ENCODE measurements at regions not wholly inside any gene's neighbourhood (a gene's known extent, or its start where the extent isn't known, plus 50 kb on each side); places are given as distances from the start of the nearest gene placed in this dataset.

GRCh38 chr4:180219080-180219479, 2024.1 kb upstream of the TENM3 start:
- ChIA-PET POLR2A (interaction anchor here in 1 of 2 donors (0.5 kb wide), 1 partner anchor 23 kb away, joined by 3 read pairs; no protein-coding TSS in a partner anchor), CTCF (no interaction called here)
- 92% methylated on average over 2 of the region's 3 CpGs for WGBS (ENCODE audit: insufficient coverage)
- Mint-ChIP-seq H3K9me3 (peaks cover 13 to 19% (median 19%) of the 10 kb centered on the region in 3 donors), H3K4me1 (no peaks in the 10 kb centered on the region), H3K27ac (no peak overlapping the region), H3K36me3 (no peaks in the 10 kb centered on the region), H3K4me3 (no peak overlapping the region), H3K27me3 (no peaks in the 10 kb centered on the region)
- Histone ChIP-seq H3K27me3 (replicated peaks in 1 of 2; ENCODE audit: control insufficient read depth in 2 of 2, extremely low read depth in 1 of 2, insufficient read depth in 2 of 2, low read length in 1 of 2) (peaks cover 0 to 2% of the 10 kb centered on the region in 2 experiments), H3K27ac (ENCODE audit: low read length) (no peak overlapping the region), H3K9me3 (no peaks in the 10 kb centered on the region), H3K36me3 (ENCODE audit: control insufficient read depth in 2 of 2, extremely low read depth in 1 of 2, insufficient read depth in 1 of 2, low read length in 1 of 2) (no peaks in the 10 kb centered on the region), H3K4me1 (ENCODE audit: control insufficient read depth in 1 of 2, extremely low read depth in 1 of 2, insufficient read depth in 2 of 2, low read length in 2 of 2) (no peaks in the 10 kb centered on the region), H3K4me3 (ENCODE audit: control insufficient read depth in 1 of 2, extremely low read depth in 1 of 2, low read length in 1 of 2) (no peak overlapping the region)
- DNase-seq (no peak), ATAC-seq (replicated peaks in 1 of 4) (no peak)

- WGBS (ENCODE audit: insufficient coverage), result no CpG with 5 or more reads among the region's 1 CpG
- Mint-ChIP-seq H3K9me3 (peaks cover 10 to 17% (median 16%) of the 10 kb centered on the region in 3 donors), H3K36me3 (no peaks in the 10 kb centered on the region), H3K27me3 (no peaks in the 10 kb centered on the region), H3K4me3 (no peak overlapping the region), H3K27ac (no peak overlapping the region), H3K4me1 (no peaks in the 10 kb centered on the region)
- Histone ChIP-seq H3K4me3 (ENCODE audit: control insufficient read depth in 1 of 2, extremely low read depth in 1 of 2, low read length in 1 of 2) (no peak overlapping the region), H3K4me1 (ENCODE audit: control insufficient read depth in 1 of 2, extremely low read depth in 1 of 2, insufficient read depth in 2 of 2, low read length in 2 of 2) (no peaks in the 10 kb centered on the region), H3K9me3 (no peaks in the 10 kb centered on the region), H3K27me3 (replicated peaks in 1 of 2; ENCODE audit: control insufficient read depth in 2 of 2, extremely low read depth in 1 of 2, insufficient read depth in 2 of 2, low read length in 1 of 2) (no peaks in the 10 kb centered on the region), H3K36me3 (ENCODE audit: control insufficient read depth in 2 of 2, extremely low read depth in 1 of 2, insufficient read depth in 1 of 2, low read length in 1 of 2) (no peaks in the 10 kb centered on the region), H3K27ac (ENCODE audit: low read length) (no peak overlapping the region)
- no peak for DNase-seq
- no peak for ATAC-seq (replicated peaks in 1 of 4)
- CTCF ChIA-PET, result no interaction called here
- POLR2A ChIA-PET, result no interaction called here
These were observed 2017.2 kb upstream of the TENM3 start for GRCh38 chr4:180225977-180226376.

- H3K4me3 Mint-ChIP-seq, result no peak overlapping the region
- POLR2A ChIA-PET, result no interaction called here
These were observed 2008.5 kb upstream of the TENM3 start for GRCh38 chr4:180234730-180235129.

GRCh38 chr4:180240670-180241069, 2002.5 kb upstream of the TENM3 start:
- Histone ChIP-seq H3K36me3 (ENCODE audit: control insufficient read depth in 2 of 2, extremely low read depth in 1 of 2, insufficient read depth in 1 of 2, low read length in 1 of 2) (no peaks in the 10 kb centered on the region), H3K4me1 (ENCODE audit: control insufficient read depth in 1 of 2, extremely low read depth in 1 of 2, insufficient read depth in 2 of 2, low read length in 2 of 2) (peaks cover 0 to 2% of the 10 kb centered on the region in 2 experiments), H3K4me3 (ENCODE audit: control insufficient read depth in 1 of 2, extremely low read depth in 1 of 2, low read length in 1 of 2) (no peak overlapping the region), H3K27me3 (replicated peaks in 1 of 2; ENCODE audit: control insufficient read depth in 2 of 2, extremely low read depth in 1 of 2, insufficient read depth in 2 of 2, low read length in 1 of 2) (no peaks in the 10 kb centered on the region), H3K9me3 (no peaks in the 10 kb centered on the region), H3K27ac (ENCODE audit: low read length) (no peak overlapping the region)
- H3K4me1 Mint-ChIP-seq, result no peaks in the 10 kb centered on the region
- no peaks in the 10 kb centered on the region for H3K36me3 Mint-ChIP-seq
- ATAC-seq (replicated peaks in 1 of 4) (no peak), DNase-seq (no peak)
- peaks cover 2 to 13% (median 6%) of the 10 kb centered on the region in 3 donors for H3K9me3 Mint-ChIP-seq
- ChIA-PET CTCF (no interaction called here), POLR2A (no interaction called here)
- H3K4me3 Mint-ChIP-seq, result no peak overlapping the region
- no peaks in the 10 kb centered on the region for H3K27me3 Mint-ChIP-seq
- H3K27ac Mint-ChIP-seq, result no peak overlapping the region
- WGBS (ENCODE audit: insufficient coverage), result 40% methylated on average over 1 of the region's 2 CpGs

More at GRCh38 chr4:180234730-180235129, 2008.5 kb upstream of the TENM3 start:
- Mint-ChIP-seq H3K36me3 (no peaks in the 10 kb centered on the region), H3K4me1 (no peaks in the 10 kb centered on the region), H3K27ac (no peak overlapping the region), H3K9me3 (peaks cover 0 to 4% (median 3%) of the 10 kb centered on the region in 3 donors), H3K27me3 (no peaks in the 10 kb centered on the region)
- H3K27ac ChIP-seq (ENCODE audit: low read length), result no peak overlapping the region
- ATAC-seq (replicated peaks in 1 of 4) (no peak), DNase-seq (no peak)
- 67% methylated on average over 1 of the region's 3 CpGs for WGBS (ENCODE audit: insufficient coverage)
- no peaks in the 10 kb centered on the region for H3K9me3 ChIP-seq
- no peaks in the 10 kb centered on the region for H3K27me3 ChIP-seq (replicated peaks in 1 of 2; ENCODE audit: control insufficient read depth in 2 of 2, extremely low read depth in 1 of 2, insufficient read depth in 2 of 2, low read length in 1 of 2)
- no peaks in the 10 kb centered on the region for H3K4me1 ChIP-seq (ENCODE audit: control insufficient read depth in 1 of 2, extremely low read depth in 1 of 2, insufficient read depth in 2 of 2, low read length in 2 of 2)
- CTCF ChIA-PET, result no interaction called here
- H3K36me3 ChIP-seq (ENCODE audit: control insufficient read depth in 2 of 2, extremely low read depth in 1 of 2, insufficient read depth in 1 of 2, low read length in 1 of 2), result no peaks in the 10 kb centered on the region
- no peak overlapping the region for H3K4me3 ChIP-seq (ENCODE audit: control insufficient read depth in 1 of 2, extremely low read depth in 1 of 2, low read length in 1 of 2)

GRCh38 chr4:180253419-180253818, 1989.8 kb upstream of the TENM3 start:
- no peaks in the 10 kb centered on the region for H3K27me3 Mint-ChIP-seq
- H3K4me1 Mint-ChIP-seq, result no peaks in the 10 kb centered on the region
- no peak for DNase-seq
- H3K9me3 ChIP-seq, result no peaks in the 10 kb centered on the region
- H3K27ac ChIP-seq (ENCODE audit: low read length), result no peak overlapping the region
- no peaks in the 10 kb centered on the region for H3K27me3 ChIP-seq (replicated peaks in 1 of 2; ENCODE audit: control insufficient read depth in 2 of 2, extremely low read depth in 1 of 2, insufficient read depth in 2 of 2, low read length in 1 of 2)
- no CpG with 5 or more reads among the region's 1 CpG for WGBS (ENCODE audit: insufficient coverage)
- H3K9me3 Mint-ChIP-seq, result peaks cover 0 to 4% (median 4%) of the 10 kb centered on the region in 3 donors
- no peak overlapping the region for H3K27ac Mint-ChIP-seq
- no peak overlapping the region for H3K4me3 ChIP-seq (ENCODE audit: control insufficient read depth in 1 of 2, extremely low read depth in 1 of 2, low read length in 1 of 2)
- ChIA-PET POLR2A (no interaction called here), CTCF (no interaction called here)
- no peaks in the 10 kb centered on the region for H3K36me3 Mint-ChIP-seq
- H3K4me3 Mint-ChIP-seq, result no peak overlapping the region
- no peaks in the 10 kb centered on the region for H3K4me1 ChIP-seq (ENCODE audit: control insufficient read depth in 1 of 2, extremely low read depth in 1 of 2, insufficient read depth in 2 of 2, low read length in 2 of 2)
- H3K36me3 ChIP-seq (ENCODE audit: control insufficient read depth in 2 of 2, extremely low read depth in 1 of 2, insufficient read depth in 1 of 2, low read length in 1 of 2), result no peaks in the 10 kb centered on the region
- ATAC-seq (replicated peaks in 1 of 4), result no peak

- Histone ChIP-seq H3K4me3 (ENCODE audit: control insufficient read depth in 1 of 2, extremely low read depth in 1 of 2, low read length in 1 of 2) (no peak overlapping the region), H3K4me1 (ENCODE audit: control insufficient read depth in 1 of 2, extremely low read depth in 1 of 2, insufficient read depth in 2 of 2, low read length in 2 of 2) (no peaks in the 10 kb centered on the region), H3K27ac (ENCODE audit: low read length) (no peak overlapping the region), H3K27me3 (replicated peaks in 1 of 2; ENCODE audit: control insufficient read depth in 2 of 2, extremely low read depth in 1 of 2, insufficient read depth in 2 of 2, low read length in 1 of 2) (no peaks in the 10 kb centered on the region), H3K36me3 (ENCODE audit: control insufficient read depth in 2 of 2, extremely low read depth in 1 of 2, insufficient read depth in 1 of 2, low read length in 1 of 2) (no peaks in the 10 kb centered on the region), H3K9me3 (no peaks in the 10 kb centered on the region)
- DNase-seq, result no peak
- no peaks in the 10 kb centered on the region for H3K27me3 Mint-ChIP-seq
- no CpG with 5 or more reads among the region's 2 CpGs for WGBS (ENCODE audit: insufficient coverage)
- H3K27ac Mint-ChIP-seq, result no peak overlapping the region
- ChIA-PET CTCF (no interaction called here), POLR2A (no interaction called here)
- H3K9me3 Mint-ChIP-seq, result peaks cover 0 to 10% (median 0%) of the 10 kb centered on the region in 3 donors
- no peak overlapping the region for H3K4me3 Mint-ChIP-seq
- no peaks in the 10 kb centered on the region for H3K36me3 Mint-ChIP-seq
- no peaks in the 10 kb centered on the region for H3K4me1 Mint-ChIP-seq
- ATAC-seq (replicated peaks in 1 of 4), result no peak
These were observed 1981.9 kb upstream of the TENM3 start for GRCh38 chr4:180261346-180261745.

- POLR2A ChIA-PET, result no interaction called here
- peaks cover 0 to 27% (median 3%) of the 10 kb centered on the region in 3 donors for H3K9me3 Mint-ChIP-seq
- no peaks in the 10 kb centered on the region for H3K36me3 Mint-ChIP-seq
- H3K27ac Mint-ChIP-seq, result no peak overlapping the region
- CTCF ChIA-PET, result no interaction called here
- H3K36me3 ChIP-seq (ENCODE audit: control insufficient read depth in 2 of 2, extremely low read depth in 1 of 2, insufficient read depth in 1 of 2, low read length in 1 of 2), result no peaks in the 10 kb centered on the region
- H3K4me1 ChIP-seq (ENCODE audit: control insufficient read depth in 1 of 2, extremely low read depth in 1 of 2, insufficient read depth in 2 of 2, low read length in 2 of 2), result no peaks in the 10 kb centered on the region
- H3K9me3 ChIP-seq, result no peaks in the 10 kb centered on the region
- no peaks in the 10 kb centered on the region for H3K4me1 Mint-ChIP-seq
- H3K27me3 Mint-ChIP-seq, result no peaks in the 10 kb centered on the region
- H3K4me3 ChIP-seq (ENCODE audit: control insufficient read depth in 1 of 2, extremely low read depth in 1 of 2, low read length in 1 of 2), result no peak overlapping the region
- DNase-seq, result no peak
- H3K27me3 ChIP-seq (replicated peaks in 1 of 2; ENCODE audit: control insufficient read depth in 2 of 2, extremely low read depth in 1 of 2, insufficient read depth in 2 of 2, low read length in 1 of 2), result no peaks in the 10 kb centered on the region
- WGBS (ENCODE audit: insufficient coverage), result no CpG with 5 or more reads among the region's 3 CpGs
- H3K27ac ChIP-seq (ENCODE audit: low read length), result no peak overlapping the region
- H3K4me3 Mint-ChIP-seq, result no peak overlapping the region
- ATAC-seq (replicated peaks in 1 of 4), result no peak
These were observed 1963.1 kb upstream of the TENM3 start for GRCh38 chr4:180280076-180280475.
